Osteocyte (in vitro differentiated cells): ENCODE measurements at regions not wholly inside any gene's neighbourhood (a gene's known extent, or its start where the extent isn't known, plus 50 kb on each side); places are given as distances from the start of the nearest gene placed in this dataset.

Experiments
- DNase-seq: peaks from one replicate; pipeline ENCODE4 v3.0.0; 2021; ENCODE audit warnings: mixed read lengths; ENCODE audit not compliant: unreplicated experiment; ENCODE audit errors: extremely low spot score
- H3K27ac Mint-ChIP-seq: one replicate; pipeline ENCODE4 v1.8.0; 2021; ENCODE audit warnings: mild to moderate bottlenecking, mixed read lengths; ENCODE audit not compliant: unreplicated experiment
- H3K27me3 Mint-ChIP-seq: one replicate; pipeline ENCODE4 v1.8.0; 2021; ENCODE audit warnings: mixed read lengths; ENCODE audit not compliant: unreplicated experiment
- H3K36me3 Mint-ChIP-seq: one replicate; pipeline ENCODE4 v1.8.0; 2021; ENCODE audit warnings: mixed read lengths; ENCODE audit not compliant: unreplicated experiment
- H3K4me1 Mint-ChIP-seq: one replicate; pipeline ENCODE4 v1.8.0; 2021; ENCODE audit warnings: mixed read lengths; ENCODE audit not compliant: unreplicated experiment
- H3K4me3 Mint-ChIP-seq: one replicate; pipeline ENCODE4 v1.8.0; 2021; ENCODE audit warnings: mild to moderate bottlenecking, moderate library complexity, mixed read lengths; ENCODE audit not compliant: unreplicated experiment
- H3K9me3 Mint-ChIP-seq: one replicate; pipeline ENCODE4 v1.8.0; 2021; ENCODE audit warnings: mixed read lengths; ENCODE audit not compliant: unreplicated experiment
- TF ChIP-seq, protein P1 (sequence below): fragments of 200-600 bp; sonication (generic); IDR thresholded peaks from 2 replicates; pipeline ENCODE4 v1.5.0; 2021; ENCODE audit warnings: antibody characterized with exemption, mild to moderate bottlenecking, moderate library complexity

DNA sequence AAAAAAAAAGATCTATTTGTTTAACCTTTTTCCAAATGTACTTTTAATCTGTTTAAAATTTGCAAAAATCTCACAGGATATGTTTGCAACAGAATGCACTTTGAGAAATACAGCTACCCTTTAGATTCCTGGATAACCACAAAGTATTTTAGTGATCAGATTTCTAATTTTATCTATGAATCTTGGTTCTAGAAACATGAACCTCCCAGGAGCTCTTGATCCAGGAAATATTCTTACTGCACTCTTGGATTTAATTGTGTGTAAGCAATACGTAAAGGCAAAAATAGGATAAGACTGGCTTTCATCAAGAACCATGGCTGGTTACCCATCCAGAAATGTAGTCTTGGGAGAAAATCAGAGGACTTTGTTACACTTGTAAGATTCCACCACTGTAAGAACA is 1581.8 kb upstream of the WWC1 start:
- DNase-seq: no peak
- H3K27me3 Mint-ChIP-seq: no peaks in the 10 kb centered on the region
- H3K27ac Mint-ChIP-seq: no peak overlapping the region
- H3K4me3 Mint-ChIP-seq: no peak overlapping the region
- TF ChIP-seq, protein P1, sequence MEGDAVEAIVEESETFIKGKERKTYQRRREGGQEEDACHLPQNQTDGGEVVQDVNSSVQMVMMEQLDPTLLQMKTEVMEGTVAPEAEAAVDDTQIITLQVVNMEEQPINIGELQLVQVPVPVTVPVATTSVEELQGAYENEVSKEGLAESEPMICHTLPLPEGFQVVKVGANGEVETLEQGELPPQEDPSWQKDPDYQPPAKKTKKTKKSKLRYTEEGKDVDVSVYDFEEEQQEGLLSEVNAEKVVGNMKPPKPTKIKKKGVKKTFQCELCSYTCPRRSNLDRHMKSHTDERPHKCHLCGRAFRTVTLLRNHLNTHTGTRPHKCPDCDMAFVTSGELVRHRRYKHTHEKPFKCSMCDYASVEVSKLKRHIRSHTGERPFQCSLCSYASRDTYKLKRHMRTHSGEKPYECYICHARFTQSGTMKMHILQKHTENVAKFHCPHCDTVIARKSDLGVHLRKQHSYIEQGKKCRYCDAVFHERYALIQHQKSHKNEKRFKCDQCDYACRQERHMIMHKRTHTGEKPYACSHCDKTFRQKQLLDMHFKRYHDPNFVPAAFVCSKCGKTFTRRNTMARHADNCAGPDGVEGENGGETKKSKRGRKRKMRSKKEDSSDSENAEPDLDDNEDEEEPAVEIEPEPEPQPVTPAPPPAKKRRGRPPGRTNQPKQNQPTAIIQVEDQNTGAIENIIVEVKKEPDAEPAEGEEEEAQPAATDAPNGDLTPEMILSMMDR: no peak
- no peaks in the 10 kb centered on the region for H3K4me1 Mint-ChIP-seq
- no peaks in the 10 kb centered on the region for H3K36me3 Mint-ChIP-seq
- peaks cover 30% of the 10 kb centered on the region for H3K9me3 Mint-ChIP-seq

DNA sequence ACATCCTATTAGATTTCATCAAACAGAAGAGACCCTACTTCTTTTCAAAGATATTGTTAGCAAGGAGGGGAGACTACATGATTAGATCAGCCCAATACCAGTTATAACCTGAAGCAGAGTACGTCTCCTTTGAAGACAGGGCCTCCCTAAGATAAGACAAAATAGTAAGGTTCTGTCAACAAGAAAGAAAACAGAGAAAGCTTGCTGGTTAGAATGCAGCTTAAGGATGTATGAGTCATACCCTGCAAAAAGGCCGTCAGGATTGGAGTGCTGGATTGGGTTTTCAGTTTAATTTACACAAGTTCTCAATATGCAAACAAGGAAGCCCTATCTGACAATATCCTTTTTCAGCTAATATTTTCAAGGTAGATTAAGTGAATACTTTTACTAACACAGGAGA is 1581.2 kb upstream of the WWC1 start:
- Mint-ChIP-seq H3K4me1 (no peaks in the 10 kb centered on the region), H3K4me3 (no peak overlapping the region), H3K9me3 (peaks cover 34% of the 10 kb centered on the region), H3K36me3 (no peaks in the 10 kb centered on the region), H3K27me3 (no peaks in the 10 kb centered on the region), H3K27ac (no peak overlapping the region)
- TF ChIP-seq, protein P1: no peak
- no peak for DNase-seq

DNA sequence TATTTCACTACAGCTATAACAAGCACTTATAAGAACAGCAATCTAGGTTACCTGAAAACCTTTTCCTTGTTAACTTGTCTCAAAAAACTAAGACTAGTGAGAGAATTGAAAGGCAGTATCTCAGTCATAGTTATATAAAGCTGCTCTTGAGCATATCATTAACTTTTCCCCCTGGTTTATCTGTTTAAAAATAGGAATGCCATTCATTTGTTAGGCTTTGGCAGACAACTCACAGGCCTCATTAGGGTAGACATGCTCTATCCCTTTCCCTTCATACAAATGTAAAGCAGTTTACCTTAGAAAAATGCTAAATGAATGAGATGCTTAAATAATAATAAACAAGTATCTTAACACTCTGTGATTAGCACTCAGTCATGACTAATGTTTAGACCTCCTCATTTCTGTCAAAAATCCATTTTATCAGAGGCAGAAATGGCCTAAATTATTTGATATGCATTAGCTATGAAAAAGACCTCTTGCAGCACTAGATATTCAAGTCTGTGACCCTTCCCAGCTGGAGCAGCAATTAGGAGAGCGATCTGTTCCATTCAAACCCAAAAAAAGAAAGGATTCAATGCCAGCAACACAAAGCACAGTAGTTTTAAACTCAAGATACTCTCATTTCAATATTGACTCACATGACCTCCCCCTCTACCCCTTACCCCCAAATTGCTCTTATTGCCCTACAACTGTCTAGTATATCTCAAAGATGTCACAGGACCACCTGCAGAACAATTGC is 1578.8 kb upstream of the WWC1 start:
- Mint-ChIP-seq H3K4me3 (no peak overlapping the region), H3K9me3 (peaks cover 29% of the 10 kb centered on the region), H3K27me3 (no peaks in the 10 kb centered on the region), H3K36me3 (no peaks in the 10 kb centered on the region), H3K27ac (no peak overlapping the region), H3K4me1 (no peaks in the 10 kb centered on the region)
- TF ChIP-seq, protein P1: no peak
- no peak for DNase-seq

DNA sequence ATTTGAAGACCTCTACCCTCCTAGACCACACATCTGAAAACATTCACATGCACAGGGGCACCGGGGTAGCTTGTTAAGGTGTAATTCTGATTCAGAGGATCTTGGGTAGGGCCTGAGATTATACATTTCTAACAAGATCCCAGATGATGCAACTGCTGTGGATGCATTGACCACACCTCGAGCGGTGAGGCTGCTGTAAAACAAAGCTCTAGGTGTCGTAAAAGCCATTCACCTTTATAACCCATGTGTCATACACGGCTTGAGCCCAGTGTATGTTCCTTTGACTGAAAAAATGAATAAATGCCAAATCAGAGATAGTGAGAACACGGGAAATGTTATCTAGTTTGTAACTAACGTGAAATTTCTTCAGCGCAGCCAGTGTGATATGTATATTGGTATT is 1578.2 kb upstream of the WWC1 start:
- Mint-ChIP-seq H3K4me1 (no peaks in the 10 kb centered on the region), H3K36me3 (no peaks in the 10 kb centered on the region), H3K27ac (no peak overlapping the region), H3K4me3 (no peak overlapping the region), H3K9me3 (peaks cover 25% of the 10 kb centered on the region), H3K27me3 (no peaks in the 10 kb centered on the region)
- TF ChIP-seq, protein P1: no peak
- DNase-seq: no peak

DNA sequence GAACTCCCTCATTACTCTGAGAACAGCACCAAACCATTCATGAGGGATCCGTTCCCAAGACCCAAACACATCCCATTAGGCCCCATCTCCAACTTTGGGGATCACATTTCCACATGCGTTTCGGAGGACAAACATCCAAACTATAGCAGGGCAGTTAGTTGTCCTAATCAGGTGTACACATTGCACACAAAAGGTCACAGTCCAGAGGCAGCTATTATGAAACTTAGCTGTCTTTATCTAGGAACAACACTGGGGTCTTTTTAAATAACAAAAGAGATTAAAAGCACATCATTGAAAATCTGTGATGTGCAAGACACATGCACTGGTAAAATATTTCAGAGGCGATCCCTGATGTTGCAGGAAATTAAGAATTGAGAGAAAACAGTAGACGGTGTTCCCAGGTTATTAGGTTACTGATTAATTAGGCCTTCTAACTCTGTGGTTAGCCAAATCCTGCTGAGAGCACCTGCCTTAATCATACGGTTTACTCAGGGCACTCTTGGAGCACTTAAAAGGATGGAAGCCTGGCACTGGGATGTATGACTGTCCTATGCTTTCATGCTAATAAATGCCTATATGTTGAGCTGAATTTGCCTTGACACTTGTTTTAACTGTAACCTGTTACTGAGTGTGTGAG is 1574.5 kb upstream of the WWC1 start:
- TF ChIP-seq, protein P1: no peak
- H3K36me3 Mint-ChIP-seq: no peaks in the 10 kb centered on the region
- no peak overlapping the region for H3K4me3 Mint-ChIP-seq
- no peak overlapping the region for H3K27ac Mint-ChIP-seq
- no peaks in the 10 kb centered on the region for H3K27me3 Mint-ChIP-seq
- H3K9me3 Mint-ChIP-seq: peaks cover 47% of the 10 kb centered on the region
- no peaks in the 10 kb centered on the region for H3K4me1 Mint-ChIP-seq
- no peak for DNase-seq
